ENCODE measurements at regions not wholly inside any gene's neighbourhood (a gene's known extent, or its start where the extent isn't known, plus 50 kb on each side); places are given as distances from the start of the nearest gene placed in this dataset.

DNA sequence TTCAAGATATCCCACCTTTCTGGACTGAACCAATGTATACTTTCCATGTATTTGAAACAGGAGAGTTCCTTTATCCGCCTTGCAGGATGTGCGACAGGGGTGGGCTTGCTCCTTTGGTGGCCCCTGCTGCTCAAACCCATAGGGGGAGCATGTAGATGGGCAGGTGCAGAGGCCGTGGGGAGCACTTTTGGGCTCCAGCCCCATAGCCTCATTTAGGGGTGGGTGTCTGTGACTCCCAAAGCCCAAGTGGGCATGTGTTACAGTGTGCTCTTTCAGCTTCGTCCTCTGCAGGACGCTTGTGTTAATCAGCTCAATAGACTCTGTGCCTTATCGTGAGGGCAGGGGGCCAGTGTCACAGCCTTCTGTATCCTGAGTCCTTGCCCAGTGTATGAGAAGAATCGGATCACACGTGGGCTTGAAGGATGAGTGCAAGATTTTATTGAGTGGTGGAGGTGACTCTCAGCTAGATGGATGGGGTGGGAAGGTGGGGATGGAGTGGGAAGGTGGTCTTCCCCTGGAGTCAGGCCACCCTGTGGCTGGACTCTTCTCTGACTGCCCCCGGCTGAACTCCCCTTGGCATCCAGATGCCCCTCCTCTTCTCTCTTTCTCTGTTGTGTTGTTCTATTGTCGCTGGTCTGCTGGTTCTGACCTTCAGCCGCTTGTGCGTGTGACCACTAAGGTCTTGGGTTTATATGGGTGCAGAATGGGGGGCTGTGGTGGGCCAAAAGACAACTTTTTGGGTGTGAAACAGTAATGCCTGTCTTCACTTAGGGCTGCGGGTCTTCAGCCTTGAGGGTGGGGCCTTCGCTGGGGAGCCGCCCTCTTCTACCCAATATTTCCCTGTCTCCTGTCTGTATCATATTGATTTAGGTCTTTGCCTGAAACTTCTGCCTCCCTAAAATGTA lies 262.2 kb downstream of the GLRX3 start:
- Histone ChIP-seq H3K27ac (ENCODE audit: insufficient read length, low read depth, low read length) (no peak overlapping the region), H3K23me2 (ENCODE audit: insufficient read length, low read depth, low read length, poor library complexity, severe bottlenecking) (no peaks in the 10 kb centered on the region), H2AFZ (ENCODE audit: low read length) (no peak overlapping the region), H3K27me3 (ENCODE audit: insufficient read depth, low read length) (no peaks in the 10 kb centered on the region), H3K9ac (ENCODE audit: extremely low read depth, insufficient read length, low read length) (no peak overlapping the region), H3K56ac (ENCODE audit: insufficient read length, low read depth, low read length) (no peak overlapping the region), H3K4me1 (ENCODE audit: insufficient read depth, low read length) (peaks cover 8% of the 10 kb centered on the region; the same call in 1 of the 2 replicates), H4K5ac (ENCODE audit: insufficient read length, low read depth, low read length) (no peak overlapping the region), H2BK5ac (ENCODE audit: insufficient read length, low read length) (no peak overlapping the region), H4K8ac (replicated peaks; ENCODE audit: insufficient read length, low read depth, low read length) (no peak overlapping the region), H2BK20ac (ENCODE audit: low read depth, low read length, poor library complexity, severe bottlenecking) (no peak overlapping the region), H3K79me1 (ENCODE audit: insufficient read depth, low read depth, low read length, poor library complexity, severe bottlenecking) (no peaks in the 10 kb centered on the region), H3K14ac (ENCODE audit: insufficient read depth, low read length) (no peak overlapping the region), H3K23ac (ENCODE audit: insufficient read length, low read depth, low read length) (no peak overlapping the region), H3K9me3 (ENCODE audit: control insufficient read depth, low read depth, low read length) (peaks cover 13% of the 10 kb centered on the region), H2BK12ac (ENCODE audit: insufficient read length, low read depth, low read length) (no peak overlapping the region), H4K20me1 (ENCODE audit: control insufficient read depth, insufficient read depth, insufficient read length) (no peaks in the 10 kb centered on the region), H2AK5ac (ENCODE audit: insufficient read length, low read length) (no peak overlapping the region), H2BK120ac (ENCODE audit: low read depth, low read length, poor library complexity, severe bottlenecking) (no peak overlapping the region), H3T11ph (ENCODE audit: low read length) (no peak overlapping the region), H3K4me2 (ENCODE audit: insufficient read depth, insufficient read length, low read length) (no peak overlapping the region), H4K91ac (ENCODE audit: insufficient read length, low read depth, low read length) (no peak overlapping the region), H3K18ac (ENCODE audit: insufficient read length, low read depth, low read length) (no peak overlapping the region), H3K4ac (ENCODE audit: low read depth, low read length) (no peak overlapping the region), H3K79me2 (ENCODE audit: insufficient read depth, low read length) (no peaks in the 10 kb centered on the region), H2BK15ac (ENCODE audit: low read depth, low read length) (no peak overlapping the region)
- TF ChIP-seq, protein P1, sequence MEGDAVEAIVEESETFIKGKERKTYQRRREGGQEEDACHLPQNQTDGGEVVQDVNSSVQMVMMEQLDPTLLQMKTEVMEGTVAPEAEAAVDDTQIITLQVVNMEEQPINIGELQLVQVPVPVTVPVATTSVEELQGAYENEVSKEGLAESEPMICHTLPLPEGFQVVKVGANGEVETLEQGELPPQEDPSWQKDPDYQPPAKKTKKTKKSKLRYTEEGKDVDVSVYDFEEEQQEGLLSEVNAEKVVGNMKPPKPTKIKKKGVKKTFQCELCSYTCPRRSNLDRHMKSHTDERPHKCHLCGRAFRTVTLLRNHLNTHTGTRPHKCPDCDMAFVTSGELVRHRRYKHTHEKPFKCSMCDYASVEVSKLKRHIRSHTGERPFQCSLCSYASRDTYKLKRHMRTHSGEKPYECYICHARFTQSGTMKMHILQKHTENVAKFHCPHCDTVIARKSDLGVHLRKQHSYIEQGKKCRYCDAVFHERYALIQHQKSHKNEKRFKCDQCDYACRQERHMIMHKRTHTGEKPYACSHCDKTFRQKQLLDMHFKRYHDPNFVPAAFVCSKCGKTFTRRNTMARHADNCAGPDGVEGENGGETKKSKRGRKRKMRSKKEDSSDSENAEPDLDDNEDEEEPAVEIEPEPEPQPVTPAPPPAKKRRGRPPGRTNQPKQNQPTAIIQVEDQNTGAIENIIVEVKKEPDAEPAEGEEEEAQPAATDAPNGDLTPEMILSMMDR (conservative IDR thresholded peaks at IDR 0.05): no peak
- H3K27me3 Mint-ChIP-seq (ENCODE audit: low read depth): peaks cover 35% of the 10 kb centered on the region
- WGBS (ENCODE audit: extremely low coverage, insufficient read length, low lambda C conversion rate): no CpG with 5 or more reads among the region's 15 CpGs
- peaks cover 52 to 57% of the 10 kb centered on the region in 2 experiments for H3K9me3 Mint-ChIP-seq
- peak; percentile 8 for DNase-seq
- peaks cover 39 to 48% of the 10 kb centered on the region in 2 experiments for H3K4me1 Mint-ChIP-seq
- H3K4me3 Mint-ChIP-seq: no peak overlapping the region
- no peak overlapping the region; a peak in 1 of 7 replicates for H3K27ac Mint-ChIP-seq
- H3K36me3 Mint-ChIP-seq (ENCODE audit: insufficient read depth in 1 of 3, low read depth in 3 of 3): peaks cover 24 to 58% (median 42%) of the 10 kb centered on the region in 3 experiments

Measured in H9 (cell line).